GM15510 (cell line): ENCODE measurements at regions not wholly inside any gene's neighbourhood (a gene's known extent, or its start where the extent isn't known, plus 50 kb on each side); places are given as distances from the start of the nearest gene placed in this dataset.

Source experiments
- POLR2A ChIP-seq: IDR thresholded peaks from 3 replicates; pipeline ENCODE4 v1.6.1; 2011; ENCODE audit warnings: borderline replicate concordance; ENCODE audit not compliant: insufficient read length; ENCODE audit errors: extremely low read depth

DNA sequence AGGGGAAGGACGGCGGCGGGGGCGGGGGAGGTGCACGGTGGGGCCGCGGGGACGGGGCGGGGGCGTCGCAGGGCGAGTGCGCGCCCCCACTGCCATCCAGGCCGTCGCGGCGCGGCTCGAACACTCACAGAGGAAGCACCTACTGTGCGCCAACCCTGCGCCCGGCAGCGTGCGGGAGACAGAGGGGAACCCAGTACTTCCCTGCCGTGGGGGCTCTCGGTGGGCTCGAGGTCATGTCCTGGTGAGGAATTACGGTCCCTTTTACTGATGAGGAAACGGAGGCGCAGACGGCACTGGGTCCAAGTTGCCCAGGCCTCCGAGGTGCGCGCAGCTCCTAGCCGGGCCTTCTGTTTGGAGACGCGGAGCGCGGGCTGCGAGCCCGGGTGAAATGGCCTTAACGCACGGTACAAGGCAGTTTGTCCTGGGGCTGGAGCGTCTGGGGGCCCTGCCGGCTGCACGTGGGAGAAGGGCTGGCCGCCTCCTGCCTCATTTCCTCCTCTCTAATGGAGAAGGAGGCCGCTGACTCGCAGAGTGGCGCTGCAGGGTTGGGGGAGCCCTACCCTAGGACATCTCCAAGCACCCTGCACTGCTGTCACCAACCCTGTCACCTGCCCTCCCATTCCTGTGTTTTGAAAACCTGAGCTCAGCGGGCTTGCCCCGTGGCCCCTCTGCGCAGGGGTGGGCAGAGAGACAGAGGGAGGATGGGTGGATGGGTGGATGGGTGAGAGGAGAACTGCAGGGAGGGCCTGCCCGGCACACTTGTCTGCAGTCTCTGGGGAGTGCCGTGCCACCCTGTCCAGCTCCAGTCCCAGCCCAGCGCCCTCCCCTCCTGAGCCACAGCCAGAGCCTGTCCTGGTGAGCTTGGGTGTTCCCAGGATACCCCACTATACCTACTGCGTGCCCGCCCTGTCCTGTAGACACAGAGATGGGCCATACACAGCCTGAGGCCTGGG lies 106.0 kb downstream of the ADRA2C start:
- no peak for TF ChIP-seq POLR2A

DNA sequence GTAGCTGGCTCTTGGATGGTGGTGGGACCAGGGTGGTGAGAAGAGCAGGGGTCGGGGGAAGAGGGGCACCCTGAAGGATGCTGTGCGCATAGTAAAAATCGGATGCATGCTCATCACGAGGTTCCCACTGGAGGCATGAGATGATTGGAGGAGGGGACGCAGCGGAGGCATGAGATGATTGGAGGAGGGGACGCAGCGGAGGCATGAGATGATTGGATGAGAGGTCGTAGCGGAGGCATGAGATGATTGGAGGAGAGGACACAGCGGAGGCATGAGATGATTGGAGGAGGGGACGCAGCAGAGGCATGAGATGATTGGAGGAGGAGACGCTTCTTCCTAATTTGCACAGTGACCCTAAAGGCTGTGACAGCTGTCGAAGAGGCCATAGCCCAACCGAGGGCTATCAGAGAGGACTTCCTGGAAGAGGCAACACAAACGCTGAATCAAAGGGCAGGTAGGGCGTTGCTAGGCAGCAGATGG lies 106.7 kb downstream of the ADRA2C start:
- no peak for TF ChIP-seq POLR2A

DNA sequence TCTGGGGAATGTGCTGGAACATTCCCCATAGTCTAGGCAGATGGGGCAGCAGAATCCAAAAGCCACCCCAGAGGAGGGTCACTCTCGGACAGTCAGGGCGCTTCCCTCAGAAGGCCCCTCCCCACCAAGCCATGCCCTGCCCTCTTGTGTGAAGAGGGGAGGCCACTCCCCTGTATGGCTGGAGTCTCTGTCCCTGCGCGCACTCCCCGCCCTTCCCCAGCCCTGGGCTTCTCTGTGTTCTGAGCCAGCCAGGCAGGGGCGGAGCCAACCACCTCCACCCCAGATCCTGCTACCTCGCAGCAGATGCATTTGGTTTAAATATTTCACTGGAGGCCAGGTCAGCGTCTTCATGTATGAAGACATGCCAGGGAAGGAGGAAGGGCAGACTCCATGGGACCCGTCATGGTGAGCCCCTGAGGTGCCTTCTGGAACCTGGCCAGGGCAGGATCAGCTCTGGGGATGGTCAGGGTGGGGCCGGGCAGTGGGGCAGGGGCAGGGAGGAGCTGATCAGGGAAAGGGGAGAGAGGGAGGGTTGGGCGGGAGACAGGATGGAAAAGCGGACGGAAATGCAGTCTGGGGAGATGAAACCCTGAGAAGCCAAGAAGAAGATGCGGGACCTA lies 107.3 kb downstream of the ADRA2C start:
- TF ChIP-seq POLR2A, result no peak

DNA sequence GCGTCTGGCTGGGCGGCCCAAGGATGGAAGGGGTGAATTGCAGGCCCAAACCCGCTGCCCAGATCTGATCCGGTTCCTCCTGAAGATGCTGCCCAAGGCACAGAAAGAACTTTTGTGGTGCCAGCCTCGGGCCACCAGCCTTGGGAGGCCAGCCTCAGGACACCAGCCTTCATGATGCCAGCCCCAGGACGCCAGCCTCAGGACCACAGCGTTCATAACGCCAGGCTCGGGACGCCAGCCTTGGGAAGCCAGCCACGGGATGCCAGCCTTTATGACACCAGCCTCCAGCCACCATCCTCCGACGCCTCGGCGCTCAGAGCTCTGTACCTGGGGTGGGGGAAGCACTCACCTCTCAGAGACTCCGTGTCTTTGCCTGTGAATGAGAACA lies 107.8 kb downstream of the ADRA2C start:
- TF ChIP-seq POLR2A, result no peak

DNA sequence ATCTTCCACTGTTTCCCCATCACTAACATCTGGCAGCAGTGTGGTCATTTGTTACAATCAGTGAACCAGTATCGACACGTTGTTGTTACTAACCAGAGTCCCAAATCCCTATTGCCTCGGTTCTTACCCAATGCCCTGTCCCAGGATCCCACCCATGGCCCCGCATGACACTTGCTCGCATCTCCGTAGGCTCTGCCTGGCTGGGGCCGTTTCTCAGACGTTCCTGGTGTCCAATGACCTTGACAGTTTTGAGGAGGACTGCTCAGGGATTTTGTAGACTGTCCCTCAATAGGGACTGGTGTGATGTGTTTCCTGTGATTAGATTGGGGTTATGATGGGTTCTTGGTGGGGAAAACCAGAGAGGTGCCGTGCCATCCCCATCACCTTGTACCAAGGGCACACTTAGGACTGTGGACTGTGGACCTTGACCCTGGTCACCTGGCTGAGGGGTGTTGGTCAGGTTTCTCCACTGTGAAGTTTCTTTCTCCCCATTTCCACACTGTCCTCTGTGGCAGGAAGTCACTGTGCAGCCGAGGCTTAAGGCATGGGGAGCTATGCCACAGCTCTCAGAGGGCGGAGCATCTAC lies 108.4 kb downstream of the ADRA2C start:
- no peak for TF ChIP-seq POLR2A

DNA sequence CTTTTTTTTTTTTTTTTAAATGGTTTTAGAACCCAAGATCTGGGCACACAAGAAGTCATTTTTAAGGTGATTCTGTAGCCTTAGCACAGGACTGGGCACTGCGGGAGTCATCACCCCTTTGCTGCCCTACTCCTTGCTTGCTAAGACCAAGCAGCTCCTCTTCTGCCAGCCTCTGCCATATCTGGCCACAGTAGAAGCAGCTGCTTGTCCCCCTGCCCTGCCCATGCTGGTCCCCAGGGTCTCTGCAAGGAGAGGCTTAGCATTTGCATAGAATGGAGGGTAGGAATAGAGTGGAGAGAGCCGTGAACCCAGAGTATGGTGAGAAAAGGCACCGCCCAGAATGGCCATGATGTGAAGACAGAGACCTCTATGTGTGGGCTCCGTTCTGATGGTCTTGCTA lies 109.3 kb downstream of the ADRA2C start:
- TF ChIP-seq POLR2A, result no peak

DNA sequence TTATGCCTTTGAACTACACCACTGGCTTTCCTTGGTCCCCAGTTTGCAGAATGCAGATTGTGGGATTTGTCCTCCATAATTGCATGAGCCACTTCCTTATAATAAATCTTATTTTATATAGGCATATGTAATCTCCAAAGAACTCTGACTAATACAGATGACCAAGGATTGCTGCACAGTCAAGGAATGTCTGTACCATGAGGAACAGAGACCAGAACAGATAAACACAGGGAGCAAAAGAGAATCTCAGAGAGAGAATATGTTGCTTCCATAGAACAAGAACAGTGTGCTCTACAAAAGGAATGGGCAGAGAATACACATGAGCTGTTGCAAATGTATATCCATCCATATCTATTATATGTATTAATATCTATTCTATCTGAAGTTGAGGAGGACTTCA lies 111.1 kb downstream of the ADRA2C start:
- TF ChIP-seq POLR2A, result no peak

DNA sequence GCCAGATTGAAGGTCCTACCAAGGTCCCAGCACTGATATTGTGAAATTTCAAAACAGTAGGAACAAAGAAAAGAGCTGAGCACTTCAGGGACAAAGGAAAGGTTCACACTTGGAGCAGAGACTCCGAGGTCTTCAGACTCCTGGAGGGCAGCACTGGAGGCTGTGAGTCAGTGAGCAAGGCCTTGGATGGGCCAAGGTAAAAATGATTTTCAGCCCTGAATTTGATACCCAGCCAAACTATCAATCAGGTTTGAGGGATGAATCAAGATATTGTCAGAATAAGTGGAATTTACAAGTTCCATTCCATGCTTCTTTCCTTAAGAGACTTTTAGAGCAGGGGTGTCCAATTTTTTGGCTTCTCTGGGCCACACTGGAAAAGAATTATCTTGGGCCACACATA lies 111.7 kb downstream of the ADRA2C start:
- TF ChIP-seq POLR2A, result no peak

DNA sequence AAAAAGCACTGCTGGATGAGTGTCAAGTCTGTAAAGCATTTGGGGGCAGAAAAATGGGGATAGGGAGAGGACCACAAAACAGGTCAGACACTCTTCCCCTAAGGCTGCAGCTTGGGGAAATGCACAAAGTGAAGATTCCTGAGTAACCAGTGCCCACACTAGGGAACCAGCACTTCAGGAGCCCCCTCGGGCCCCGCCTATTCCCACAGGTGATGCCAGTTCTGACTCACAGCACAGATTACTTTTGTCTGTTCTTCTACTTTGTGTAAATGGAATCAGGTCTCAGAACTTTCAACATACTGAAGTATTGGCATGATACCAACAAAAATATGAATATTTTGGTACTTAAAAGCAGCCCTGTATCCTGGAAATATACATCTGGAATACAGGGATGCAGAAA lies 112.5 kb downstream of the ADRA2C start:
- no peak for TF ChIP-seq POLR2A

DNA sequence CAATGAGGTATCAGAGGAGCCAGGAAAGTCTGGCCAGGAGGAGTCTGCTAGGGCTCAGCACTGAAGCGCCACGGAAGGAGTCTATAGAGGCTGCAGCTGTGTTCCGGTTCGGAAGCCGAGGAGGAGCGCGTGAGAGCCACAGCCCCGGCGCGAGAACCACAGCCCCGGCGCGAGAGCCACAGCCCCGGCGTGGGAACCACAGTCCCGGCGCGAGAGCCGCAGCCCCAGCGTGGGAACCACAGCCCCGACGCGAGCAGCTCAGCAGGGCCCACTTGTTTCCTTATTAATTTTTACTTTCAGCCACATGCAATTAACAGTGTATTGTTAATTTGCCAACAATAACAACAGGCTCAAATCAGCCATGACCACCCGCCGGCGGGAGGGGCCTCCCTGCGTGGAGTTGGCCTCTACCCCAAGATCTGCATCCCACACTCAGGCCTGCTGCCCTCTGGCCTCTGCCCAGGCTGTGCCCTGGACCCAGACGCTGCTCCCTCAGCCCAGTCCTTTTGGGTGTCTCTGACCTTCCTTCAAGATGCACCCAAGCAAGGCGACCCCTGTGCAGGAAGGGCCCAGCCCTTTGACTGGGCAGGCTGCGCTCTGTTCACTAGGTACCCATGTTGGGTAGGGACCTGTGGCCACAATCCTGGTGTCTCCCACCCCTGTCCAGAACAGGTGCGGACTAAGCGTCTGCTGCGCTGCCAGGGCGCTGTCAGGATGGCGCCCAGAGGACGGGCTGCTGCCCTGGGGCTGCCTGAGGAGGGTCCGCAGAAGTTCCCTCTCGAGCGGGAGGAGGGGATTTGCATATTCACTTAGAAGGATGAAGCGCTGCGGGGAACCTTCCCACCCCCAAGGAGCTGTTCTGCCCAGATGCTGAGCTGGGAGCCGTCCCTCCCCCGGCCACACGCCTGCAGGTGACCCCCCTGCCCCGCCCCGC lies 113.8 kb downstream of the ADRA2C start:
- TF ChIP-seq POLR2A, result no peak

DNA sequence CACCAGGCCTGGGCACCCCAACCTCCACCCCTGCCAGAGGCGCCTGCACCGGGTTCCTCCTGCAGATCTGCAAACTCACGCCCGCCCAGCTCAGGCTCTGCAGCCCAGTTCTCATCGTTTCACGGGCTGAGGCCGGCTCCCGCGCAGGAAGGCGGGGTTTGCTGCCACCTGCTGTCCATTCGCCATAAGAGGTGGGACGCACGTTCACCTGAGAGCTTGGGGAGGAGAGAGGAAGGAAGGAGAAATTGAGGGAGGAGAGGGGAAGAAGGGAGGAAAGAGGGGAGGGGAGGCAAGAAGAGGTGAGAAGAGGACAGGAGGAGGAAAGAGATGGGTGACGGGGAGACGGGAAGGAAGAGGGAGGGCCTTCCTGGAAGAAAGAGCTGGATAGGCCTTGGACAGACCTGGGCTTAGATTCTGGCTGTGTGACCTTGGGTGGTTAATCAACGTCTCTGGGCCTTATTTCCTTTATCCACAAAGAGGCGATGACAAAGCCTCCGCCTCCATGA lies 114.5 kb downstream of the ADRA2C start:
- no peak for TF ChIP-seq POLR2A

DNA sequence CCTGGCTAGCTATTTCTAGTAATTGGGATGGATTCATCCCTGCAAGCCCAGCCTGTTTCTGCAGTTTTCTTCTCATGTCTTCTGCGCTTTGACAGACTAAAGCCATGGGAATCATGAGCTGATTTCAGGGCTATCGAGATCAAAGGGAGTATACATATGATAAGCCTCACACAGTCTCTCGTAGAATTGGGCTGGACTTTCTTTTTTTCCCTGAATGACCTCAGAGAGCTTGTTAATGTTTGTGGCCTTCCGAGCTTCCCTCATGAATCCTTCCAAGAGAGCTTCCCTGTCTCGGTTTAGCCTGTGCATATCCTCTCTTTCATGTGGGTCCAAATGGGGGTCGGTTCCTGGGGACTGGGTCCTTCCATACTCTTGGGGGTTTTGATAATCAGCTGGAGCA lies 130.3 kb downstream of the ADRA2C start:
- no peak for TF ChIP-seq POLR2A

DNA sequence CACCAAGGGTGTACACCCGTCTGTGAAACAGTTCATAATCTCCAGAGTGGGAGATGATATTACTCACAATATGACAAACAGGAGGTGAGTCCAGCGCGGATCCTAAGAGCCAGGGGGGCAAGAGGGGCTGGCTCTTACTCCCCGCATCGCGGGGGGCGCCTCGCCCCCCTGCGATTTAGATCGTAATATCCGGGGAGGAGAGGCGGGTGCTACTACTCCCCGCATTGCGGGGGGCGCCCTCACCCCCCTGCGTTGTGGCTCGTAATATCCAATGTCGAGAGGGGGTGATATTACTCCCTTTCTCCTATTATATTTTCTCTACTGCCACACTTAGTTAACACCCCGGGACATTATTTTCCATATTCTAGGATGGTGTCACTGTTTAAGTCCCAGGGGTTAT lies 131.9 kb downstream of the ADRA2C start:
- TF ChIP-seq POLR2A, result no peak

DNA sequence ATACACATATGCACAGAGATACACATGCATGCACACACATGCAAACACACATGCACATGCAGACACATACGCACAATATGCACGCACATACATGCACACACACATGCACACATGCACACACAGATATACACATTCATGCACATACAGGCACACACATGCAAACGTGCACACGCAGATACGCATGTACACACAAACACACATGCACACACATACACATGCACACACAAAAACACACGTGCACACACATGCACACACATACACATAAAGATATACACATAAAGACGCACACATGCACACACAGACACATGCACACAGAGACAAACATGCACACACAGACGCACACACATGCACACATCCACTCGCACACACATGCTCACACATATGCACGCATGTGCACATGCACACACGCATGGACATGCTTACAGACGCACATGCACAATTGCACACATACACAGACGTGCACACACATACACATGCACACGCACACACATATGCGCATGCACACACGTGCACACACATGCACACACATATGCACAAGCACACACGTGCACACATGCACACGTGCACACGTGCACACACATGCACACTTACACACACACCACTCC lies 145.2 kb downstream of the ADRA2C start:
- TF ChIP-seq POLR2A, result no peak

DNA sequence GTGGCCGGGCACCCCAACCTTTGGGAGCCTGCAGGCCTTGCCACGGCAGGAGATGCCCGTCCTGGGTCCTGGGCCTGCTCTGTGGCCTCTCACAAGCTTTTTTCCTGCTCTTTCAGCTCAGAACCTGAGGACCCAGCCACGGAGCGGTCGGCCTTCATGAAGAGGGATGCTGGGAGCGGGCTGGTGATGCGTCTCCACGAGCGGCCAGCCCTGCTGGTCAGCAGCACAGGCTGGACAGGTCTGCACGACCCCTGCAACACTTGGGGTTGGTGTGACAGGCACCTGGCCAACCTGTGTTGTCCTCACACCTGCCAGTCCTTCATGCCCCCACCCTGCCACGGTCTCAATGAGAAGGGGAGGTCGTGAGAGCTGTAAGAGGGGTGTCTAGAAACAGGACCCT lies 170.0 kb downstream of the ADRA2C start:
- TF ChIP-seq POLR2A, result no peak
